Fibroblast of skin of right biceps (primary cell): ENCODE measurements at regions not wholly inside any gene's neighbourhood (a gene's known extent, or its start where the extent isn't known, plus 50 kb on each side); places are given as distances from the start of the nearest gene placed in this dataset.

Experiments used
- DNase-seq: peaks from one replicate; pipeline ENCODE4 v3.0.0-alpha.2; 2013

DNA sequence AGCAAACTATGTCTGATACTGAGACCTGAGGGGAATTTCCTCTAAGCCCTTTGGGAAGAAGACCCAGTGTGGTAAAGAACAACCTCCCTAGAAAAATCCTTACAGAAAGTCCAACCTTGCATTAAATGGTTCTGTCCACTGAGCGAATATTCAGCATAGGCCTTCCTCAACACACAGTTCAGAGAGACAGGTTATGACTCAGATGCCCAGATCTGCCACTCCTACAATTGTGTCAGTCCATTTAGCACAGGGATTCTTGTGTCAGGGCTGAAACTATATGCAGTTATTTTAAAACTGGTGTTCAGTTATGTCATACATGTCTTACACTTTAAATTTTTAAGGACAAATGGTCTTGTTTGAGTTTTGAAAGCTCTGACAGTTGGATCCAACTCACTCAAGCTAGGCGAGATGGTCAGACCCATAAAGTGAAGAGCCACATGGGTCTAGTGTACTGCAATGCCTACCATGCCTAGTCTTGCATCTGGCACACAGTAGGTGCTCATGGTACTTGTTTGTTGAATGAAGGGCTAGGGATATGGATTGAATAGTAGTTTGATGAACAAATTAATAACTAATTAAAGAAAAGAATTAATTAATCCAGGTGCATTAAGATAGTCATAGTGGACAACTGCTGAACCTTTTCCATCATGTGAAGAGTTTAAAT lies 207.5 kb upstream of the PWP1 start:
- DNase-seq: no peak

DNA sequence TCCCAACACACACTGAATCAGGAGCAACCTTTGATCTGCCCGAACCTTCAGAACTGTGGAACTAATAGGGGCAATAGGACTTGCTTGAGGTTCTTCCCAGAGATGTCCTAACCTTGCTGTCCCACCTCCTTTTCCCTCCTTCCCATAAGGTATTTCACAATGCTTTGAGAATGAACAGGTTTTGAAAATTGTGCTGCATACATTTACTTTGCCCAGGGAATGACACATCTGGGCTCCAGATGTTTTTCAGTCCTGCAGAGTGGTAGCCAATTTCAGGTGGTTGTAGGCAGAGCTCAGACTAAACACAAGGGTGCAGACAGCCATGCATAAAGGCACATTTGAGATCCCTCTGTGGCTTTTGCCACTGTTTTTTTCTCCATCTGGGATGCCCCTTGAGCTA lies 206.7 kb upstream of the PWP1 start:
- no peak for DNase-seq

DNA sequence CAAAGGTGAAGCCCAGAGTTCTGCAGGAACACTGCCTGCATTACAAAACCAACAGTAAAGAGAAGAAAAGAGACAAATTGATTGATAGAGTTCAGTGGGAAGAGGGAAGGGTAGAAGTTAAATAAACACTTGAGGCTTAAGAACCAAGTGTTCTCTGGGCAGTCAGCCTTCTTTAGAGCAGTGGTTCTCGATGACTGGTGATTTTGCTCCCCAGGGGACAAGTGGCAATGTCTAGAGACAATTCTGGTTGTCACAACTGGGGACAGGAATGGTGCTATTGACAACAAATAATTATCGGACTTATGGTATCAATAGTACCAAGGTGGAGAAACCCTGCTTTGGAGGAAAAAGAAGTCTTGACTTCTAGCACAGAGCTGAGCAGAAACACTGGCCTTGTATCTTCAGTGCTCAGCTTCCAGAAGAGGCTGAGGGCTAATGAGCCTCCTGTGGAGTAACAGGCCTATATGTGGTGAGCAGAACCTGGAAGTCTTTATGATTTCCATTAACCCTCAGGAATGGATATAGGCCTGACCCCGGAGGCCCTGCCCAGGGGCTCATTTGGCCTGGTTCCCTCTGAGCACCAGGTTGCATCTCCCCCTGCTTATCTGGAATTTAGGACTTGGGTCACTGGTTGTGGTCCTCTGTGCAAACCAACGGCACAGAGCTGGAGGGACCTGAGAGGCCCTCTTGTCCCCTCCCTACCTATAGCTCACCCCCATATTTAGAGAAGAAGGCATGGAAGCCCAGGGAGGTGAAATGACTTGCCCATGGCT lies 204.6 kb upstream of the PWP1 start:
- DNase-seq: no peak

DNA sequence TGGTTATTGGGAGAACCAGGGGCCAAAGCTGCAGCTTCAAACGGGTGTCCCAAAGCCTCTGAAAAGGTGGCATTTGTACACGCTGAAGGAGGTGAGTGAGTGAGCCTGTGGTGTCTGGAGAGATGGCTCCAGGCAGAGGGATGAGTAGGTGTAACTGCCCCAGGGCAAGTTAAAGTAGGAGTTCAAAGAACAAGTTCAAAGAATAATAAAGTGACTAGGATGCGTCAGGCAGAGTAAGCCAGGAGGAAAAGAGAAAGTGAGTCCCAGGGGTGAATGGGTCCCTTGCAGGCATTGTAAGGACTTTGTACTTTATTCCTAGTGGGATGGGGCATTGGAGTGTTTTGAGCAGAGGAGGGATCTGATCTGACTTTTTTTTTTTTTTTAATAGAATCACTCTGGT lies 201.4 kb upstream of the PWP1 start:
- DNase-seq: no peak

DNA sequence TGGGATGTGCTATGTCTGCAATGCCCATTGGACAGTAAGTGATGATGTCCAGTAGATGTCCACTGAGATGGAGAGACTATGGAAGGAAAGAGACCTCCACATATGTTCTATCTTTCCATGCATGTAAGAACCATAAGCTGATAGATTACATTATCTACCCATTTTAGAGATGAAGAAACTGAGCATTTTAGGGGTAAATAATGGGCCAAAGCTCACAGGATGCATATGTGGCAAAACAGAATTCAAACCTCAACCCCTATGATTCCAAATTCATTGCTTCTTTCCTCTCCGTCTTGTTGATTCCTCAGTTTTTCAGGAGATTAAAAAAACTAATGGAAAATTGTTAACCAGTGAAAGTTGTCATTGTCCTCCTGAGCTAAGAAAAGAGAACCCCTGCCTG lies 200.7 kb upstream of the PWP1 start:
- no peak for DNase-seq

DNA sequence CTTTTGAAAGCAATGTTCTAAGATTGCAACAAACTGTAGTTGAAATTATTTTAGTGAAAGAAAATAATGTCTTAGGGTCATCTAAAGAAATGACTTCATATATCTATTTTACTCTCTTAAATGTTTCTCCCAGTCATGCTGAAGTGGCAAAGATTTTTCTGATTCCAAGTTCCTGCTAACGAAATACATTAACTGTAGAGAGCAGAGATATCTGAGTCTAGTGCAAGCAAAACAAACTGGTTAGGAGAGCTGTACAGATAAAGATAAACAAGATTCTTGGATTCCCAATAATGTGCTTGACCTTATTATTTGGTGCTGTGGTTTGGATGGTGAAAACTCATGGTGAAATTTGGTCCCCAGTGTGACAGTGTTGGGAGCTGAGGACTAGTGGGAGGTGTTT lies 199.9 kb upstream of the PWP1 start:
- DNase-seq: no peak

DNA sequence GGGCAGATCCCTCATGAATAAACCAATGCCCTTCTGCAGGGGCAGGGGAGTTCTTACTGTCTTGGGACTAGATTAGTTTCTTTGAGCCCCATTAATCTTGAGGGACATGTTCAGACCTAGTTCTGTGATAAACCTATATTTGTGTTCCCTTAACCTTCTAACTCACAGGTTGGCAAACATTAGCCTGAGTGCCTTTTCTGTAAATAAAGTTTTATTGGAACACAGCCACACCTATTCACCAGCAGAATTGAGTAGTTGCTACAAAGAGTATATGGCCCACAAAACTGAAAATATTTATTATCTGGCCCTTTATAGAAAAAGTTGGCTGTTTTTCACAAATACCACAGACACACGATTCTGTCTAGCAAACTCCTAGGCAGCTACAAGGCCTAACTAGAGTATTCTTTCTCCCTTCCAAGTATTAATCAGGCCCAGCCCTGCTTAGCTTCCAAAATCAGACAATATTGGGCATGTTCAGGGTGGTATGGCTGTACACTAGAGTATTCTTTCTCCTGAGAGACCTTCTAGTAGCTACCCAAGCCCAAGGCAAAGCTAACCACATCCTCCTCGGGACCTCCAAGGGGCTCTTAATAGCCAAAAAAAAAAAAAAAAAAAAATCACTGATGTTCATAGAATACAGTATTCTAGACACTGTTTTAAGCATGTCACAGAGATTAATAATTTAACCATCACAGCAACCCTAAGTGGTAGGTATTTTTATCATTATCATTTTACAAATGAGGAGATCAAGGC lies 199.3 kb upstream of the PWP1 start:
- no peak for DNase-seq

DNA sequence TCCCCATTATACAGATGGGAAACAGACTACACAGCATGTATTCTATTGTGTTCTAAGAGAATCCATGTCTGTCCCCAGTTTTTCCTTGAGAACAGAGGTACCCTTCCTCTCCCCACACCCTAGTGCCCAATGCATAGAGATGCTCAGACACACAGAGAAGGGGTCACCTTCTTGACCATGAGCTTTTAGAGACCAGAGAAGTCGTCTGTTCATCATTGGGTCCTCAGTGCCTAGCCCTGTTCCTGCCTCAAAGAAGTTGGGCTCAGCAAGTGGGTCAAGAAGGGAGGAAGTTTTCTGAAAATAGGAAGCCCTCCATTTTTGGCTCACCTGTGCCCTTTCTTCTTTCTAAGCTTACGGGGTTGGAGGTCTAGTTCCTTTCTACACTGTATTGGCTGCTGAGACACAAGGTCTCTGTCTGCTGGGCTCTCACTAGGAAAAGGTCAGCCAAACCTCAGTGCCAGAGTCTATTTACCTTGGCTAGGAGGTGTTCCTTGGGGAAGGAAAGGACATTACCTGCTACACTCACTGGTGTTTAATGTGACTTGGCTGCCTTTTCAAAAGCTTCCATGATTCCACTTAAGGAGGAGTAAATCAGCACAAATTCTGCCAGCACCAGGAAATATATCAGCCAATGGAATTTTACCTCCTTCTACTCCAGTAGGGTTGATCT lies 198.5 kb upstream of the PWP1 start:
- DNase-seq: no peak

DNA sequence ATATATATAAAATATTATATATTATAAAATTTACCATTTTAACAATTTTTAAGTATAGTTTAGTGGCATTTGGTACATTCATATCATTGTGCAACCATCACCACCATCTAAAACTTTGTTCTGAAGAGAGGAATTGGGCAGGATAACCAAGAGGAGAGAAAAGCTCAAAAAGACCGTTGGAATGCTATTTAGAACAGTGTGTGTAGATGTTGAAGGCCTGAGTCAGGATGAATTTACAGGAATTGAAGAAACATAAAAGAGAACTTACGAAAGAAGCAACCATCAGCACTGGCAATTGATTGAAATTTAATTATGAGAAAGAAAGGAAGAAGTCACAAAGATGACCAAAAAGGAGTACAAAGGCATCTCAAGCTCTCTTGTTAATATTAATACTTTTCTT lies 196.9 kb upstream of the PWP1 start:
- peak; percentile 9 for DNase-seq

DNA sequence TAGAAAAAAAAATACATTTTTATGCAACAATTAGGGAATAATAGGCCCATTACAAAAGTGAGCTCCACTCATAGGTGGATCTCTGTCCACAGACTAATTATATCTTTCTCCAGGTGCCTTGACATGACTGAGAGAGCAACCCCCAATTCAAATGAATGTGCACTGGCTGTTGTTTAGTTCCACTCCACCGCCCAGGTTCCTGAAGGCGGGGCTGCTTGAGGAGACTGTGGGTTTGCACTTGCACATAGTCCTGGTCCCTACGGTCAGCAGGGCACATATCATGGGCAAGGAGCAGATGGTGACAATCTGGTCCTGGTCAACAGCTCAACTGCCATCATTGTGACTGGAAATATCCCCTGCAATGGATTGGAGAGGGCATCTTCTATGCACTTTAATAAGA lies 195.6 kb upstream of the PWP1 start:
- no peak for DNase-seq

DNA sequence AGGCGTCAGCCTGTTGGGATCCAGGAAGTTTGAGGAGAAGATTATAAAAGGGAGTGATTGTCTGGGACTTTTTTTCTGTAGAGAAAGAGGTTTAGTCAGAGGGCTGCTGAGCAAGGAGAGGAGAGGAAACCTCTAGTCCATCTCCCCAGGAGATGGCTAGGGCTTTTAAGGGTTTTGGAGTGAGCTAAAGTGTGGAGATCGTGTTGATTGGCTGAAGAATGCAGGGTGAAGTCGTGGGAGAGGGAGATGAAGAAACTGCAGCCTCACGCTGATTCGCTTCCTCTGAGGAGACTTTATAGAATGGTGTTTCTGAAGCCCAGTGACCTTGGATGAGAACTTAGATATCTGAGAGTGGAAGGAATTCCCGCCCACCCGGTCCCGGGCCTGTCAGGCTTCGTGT lies 193.7 kb upstream of the PWP1 start:
- peak; percentile 49 for DNase-seq

DNA sequence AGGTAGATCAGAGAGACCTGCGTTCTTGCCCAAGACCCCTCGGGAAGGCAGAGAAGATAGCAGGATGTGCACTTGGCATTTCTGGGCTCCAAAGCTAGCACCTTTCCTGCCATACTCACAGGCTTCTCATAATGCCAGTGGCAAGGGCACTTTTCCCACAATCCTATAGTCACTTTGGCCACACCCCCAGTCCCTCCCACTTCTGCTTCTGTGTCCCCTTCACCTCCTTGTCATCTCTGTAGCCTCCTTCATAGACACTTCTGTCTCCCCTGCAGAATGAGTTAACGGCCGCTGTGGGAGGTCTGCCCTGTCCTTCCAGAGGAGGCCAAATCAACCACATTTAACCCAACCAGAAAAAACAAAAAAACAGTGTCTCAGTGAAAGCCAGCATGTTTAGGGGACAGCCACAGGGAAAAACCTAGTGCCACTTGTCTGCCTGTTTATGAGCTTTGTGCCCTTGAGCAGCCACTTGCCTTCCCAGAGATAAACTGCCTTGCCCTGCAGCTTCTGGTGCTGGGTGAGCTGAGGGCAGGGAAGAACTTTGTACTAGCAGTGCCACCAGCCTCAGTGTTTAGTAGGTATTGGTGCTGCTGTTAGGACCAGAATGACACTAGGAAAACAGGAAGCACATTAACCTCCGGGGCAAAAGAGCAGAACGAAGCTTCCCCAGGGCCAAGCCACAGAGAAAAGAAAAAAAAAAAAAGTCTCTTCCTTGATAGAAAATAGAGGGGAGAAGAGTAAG lies 193.0 kb upstream of the PWP1 start:
- no peak for DNase-seq

DNA sequence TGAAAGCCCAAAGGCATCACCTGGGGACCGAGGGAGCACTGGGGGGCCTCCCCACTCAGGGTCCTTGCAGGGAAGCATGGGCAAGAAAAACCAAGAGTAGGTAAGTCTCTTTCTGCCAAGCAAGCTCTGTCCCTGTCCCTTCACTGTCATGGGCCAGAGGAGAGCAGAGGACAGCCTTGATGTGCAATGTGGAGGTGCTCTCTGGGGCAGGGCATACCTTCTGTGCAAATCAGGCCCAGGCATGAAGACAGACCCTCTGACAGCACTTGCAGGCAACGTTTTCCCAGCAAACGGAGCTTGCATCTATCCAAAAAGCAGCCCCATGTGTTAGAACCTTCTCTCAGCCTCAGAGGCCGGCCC lies 192.5 kb upstream of the PWP1 start:
- no peak for DNase-seq

DNA sequence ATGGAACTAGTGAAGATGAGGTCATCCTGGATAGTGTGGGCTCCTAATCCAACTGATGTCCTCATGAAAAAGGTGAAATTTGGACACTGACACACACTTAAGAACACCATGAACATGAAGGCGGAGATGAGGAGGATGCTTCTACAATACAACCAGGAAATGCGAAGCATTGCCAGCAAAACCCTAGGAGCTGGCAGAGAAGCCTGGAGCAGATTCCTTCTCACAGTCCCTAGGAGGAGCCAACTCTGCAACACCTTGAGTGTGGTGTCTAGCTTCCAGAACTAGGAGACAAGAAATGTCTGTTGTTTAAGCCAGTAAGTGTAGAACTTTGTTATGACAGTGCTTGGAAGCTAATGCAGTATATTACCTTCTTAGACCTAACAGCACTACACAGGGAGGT lies 191.9 kb upstream of the PWP1 start:
- no peak for DNase-seq

DNA sequence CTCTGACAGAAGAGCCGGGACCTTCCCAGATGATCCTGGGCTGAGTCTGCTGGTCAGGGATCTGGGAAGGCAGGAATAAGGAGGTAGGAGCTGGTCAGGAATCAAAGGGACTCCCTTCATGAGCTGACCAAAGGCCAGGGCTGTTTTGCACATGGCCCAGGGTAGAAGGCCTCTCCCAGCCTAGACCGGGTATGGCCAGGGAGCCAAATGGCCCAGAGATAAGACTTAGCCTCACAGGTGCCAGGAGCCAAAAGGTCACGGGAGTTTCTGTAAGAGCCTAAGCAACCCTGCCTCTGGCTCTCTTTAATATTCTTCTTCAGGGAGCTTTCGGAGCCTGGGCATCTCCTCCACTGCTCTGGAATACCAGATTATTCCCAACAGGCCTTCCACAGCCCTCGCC lies 191.3 kb upstream of the PWP1 start:
- no peak for DNase-seq

DNA sequence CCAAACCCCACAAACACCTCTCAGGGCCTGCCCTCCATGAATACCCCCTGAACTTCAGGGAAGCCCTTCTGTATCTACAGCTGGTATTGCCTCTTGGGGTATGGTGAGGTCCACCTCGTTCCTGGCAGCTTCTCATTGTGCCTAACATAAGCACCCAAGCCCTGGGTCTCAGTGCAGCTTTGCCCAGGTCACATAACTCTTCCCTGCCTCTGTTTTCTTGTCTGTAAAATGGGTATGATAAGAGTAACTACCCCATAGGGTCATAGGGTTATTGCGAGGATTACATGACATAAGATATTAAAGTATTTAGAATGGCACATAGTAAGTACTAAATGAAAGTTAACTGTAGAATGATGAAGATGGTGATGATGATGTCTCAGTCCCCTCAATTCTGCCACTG lies 190.0 kb upstream of the PWP1 start:
- no peak for DNase-seq

DNA sequence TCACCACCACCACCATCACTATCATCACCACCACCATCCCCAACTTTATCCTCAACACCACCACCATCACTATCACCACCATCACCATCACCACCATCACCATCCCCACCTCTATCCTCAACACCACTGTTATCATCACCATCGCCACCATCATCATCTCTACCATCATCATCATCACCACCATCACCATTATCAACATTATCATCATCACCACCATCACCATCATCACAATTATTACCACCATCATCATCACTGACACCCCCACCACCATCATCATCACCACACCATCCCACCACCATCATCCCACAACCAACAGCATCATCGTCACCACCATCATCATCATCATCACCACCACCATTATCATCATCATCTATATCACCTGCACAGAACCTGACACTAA lies 188.4 kb upstream of the PWP1 start:
- no peak for DNase-seq

DNA sequence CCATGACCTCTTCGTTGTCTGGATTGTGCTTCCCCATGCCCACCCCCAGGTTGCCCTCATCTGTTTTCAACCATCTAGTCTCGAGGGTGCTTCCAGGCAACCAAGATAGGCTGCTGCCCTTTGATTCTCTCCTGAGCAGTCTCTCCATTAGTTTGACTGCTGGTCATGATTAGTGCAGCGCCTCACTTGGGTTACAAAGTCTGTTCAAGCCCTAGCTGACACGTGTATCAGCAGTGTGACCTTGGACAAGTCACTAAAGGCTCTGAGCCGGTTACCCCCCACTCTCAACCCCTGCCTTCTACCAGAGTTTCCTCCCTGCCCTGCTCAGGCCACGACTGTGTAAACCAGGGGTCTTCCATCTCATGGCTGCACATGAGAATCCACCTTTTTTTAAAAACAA lies 185.3 kb upstream of the PWP1 start:
- no peak for DNase-seq

DNA sequence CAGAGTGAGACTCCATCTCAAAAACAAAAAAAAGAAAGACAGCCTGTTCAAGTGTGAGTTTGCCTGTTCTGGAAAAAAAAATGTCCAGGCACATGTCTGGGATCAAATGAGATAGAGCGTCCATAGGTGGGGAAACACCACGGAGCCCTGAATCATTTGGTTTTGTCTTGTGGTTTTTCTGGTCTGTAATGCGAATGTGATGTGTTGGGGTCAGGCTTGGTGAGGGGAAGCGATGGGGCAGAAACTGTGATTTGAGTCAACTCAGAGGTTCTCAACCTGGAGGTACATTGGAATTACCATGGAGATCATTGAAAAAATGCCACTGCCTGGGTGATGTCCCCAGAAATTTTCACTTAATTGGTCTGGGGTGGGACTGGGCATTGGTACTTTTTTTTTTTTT lies 183.9 kb upstream of the PWP1 start:
- DNase-seq: no peak

DNA sequence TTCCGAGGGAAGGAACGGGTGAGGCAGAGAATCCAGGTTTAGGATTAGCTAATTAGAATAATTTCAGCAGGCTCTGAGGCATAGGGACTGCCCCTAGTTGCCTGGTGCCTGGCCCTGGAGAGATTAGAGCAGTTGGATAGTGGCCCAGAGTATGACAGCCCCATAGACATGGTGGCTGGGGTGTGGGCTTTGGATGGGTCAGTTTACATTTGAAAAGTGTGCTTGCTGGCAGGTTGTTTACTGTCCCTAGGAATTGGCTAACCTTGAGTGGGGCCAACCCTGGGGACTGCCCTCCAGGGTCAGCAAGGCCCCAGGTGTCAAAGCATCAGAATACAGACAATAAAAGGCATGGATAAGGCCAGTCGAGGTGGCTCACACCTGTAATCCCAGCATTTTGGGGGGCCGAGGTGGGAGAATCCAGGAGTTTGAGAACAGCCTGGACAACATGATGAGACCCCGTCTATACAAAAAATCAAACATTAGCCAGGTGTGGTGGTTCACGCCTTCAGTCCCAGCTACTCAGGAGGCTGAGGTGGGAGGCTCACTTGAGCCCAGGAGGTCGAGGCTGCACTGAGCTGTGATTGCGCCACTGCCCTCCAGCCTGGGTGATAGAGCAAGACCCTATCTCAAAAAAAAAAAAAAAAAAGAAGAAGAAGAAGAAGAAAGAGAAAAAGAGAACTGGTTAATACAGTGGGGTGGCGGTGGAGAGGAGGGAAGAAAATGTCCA lies 182.3 kb upstream of the PWP1 start:
- no peak for DNase-seq

DNA sequence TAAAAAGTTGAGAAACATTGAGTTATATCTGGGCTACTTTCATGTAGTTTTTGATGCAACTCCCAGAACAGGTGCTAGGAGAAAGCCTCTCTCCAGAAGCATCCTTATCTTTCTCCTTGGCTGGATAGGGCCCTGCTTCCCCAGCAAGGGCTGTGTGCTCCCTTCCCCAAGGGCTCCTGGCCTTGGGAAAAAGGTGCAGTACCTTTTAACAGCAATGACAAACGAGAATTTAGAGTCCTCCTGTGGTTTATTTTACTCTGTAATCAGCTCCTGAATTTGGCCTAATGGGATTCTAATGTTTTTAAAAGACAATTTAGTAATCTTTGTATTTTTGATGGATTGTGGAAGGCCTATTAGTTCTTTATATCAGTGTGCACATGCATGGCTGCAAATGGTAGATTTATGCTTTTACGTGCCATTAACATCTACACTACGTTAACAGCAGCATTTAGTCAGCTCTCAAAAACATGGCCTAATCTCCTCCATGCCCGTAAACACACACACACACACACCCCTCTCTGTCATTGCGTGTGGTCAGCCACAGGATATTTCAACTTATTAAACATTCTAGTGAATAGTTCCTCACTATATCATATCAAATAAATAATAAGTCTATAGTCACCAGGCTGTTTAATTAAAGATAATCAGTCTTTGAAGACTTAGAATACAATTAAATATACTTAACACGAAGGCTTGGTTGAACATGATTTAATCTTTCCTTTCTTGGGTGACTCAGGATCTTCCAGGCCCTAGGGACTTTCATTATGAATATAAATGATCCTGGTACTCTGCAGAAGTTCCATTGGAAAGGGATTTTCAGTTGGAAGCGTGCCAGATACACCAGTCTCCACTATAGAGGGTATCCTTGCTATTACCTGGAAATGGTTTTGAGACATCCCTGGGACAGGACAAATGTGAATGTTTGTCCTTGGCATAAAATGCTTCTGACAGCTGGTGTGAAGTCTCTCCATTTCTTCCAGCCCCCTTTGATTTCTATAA lies 181.4 kb upstream of the PWP1 start:
- DNase-seq: no peak
